OCI-M2 (cell line): ENCODE measurements at regions not wholly inside any gene's neighbourhood (a gene's known extent, or its start where the extent isn't known, plus 50 kb on each side); places are given as distances from the start of the nearest gene placed in this dataset.

Experiments
- DNase-seq: peaks from one replicate; lab custom pipeline; 2025; ENCODE audit not compliant: unreplicated experiment; lab: John Stamatoyannopoulos, UW

- DNase-seq, result no peak
Observed at GRCh38 chr2:128640845-128641360, 322.2 kb upstream of the HS6ST1 start.

- DNase-seq, result no peak
Observed at GRCh38 chr2:128641421-128642080, 322.9 kb upstream of the HS6ST1 start.

- no peak for DNase-seq
Observed at GRCh38 chr2:128642316-128642715, 323.6 kb upstream of the HS6ST1 start.

- DNase-seq, result no peak
Observed at GRCh38 chr2:128642821-128643220, 324.2 kb upstream of the HS6ST1 start.

GRCh38 chr2:128643221-128644065 lies 324.8 kb upstream of the HS6ST1 start:
- DNase-seq, result no peak

GRCh38 chr2:128644156-128644555 lies 325.5 kb upstream of the HS6ST1 start:
- no peak for DNase-seq

GRCh38 chr2:128644718-128645256 lies 326.1 kb upstream of the HS6ST1 start:
- DNase-seq, result no peak

- no peak for DNase-seq
Observed at GRCh38 chr2:128645631-128646030, 327.0 kb upstream of the HS6ST1 start.

- no peak for DNase-seq
Observed at GRCh38 chr2:128646091-128646490, 327.4 kb upstream of the HS6ST1 start.

GRCh38 chr2:128646691-128647090 lies 328.0 kb upstream of the HS6ST1 start:
- no peak for DNase-seq

- no peak for DNase-seq
Observed at GRCh38 chr2:128651000-128651399, 332.3 kb upstream of the HS6ST1 start.

- no peak for DNase-seq
Observed at GRCh38 chr2:128654408-128654807, 335.7 kb upstream of the HS6ST1 start.

GRCh38 chr2:128660836-128661235 lies 342.2 kb upstream of the HS6ST1 start:
- no peak for DNase-seq

GRCh38 chr2:128661311-128661710 lies 342.6 kb upstream of the HS6ST1 start:
- DNase-seq, result no peak

GRCh38 chr2:128662051-128662471 lies 343.4 kb upstream of the HS6ST1 start:
- DNase-seq, result no peak

- no peak for DNase-seq
Observed at GRCh38 chr2:128663371-128664050, 344.8 kb upstream of the HS6ST1 start.

- DNase-seq, result no peak
Observed at GRCh38 chr2:128664499-128664971, 345.9 kb upstream of the HS6ST1 start.

- no peak for DNase-seq
Observed at GRCh38 chr2:128665113-128665512, 346.4 kb upstream of the HS6ST1 start.

- DNase-seq, result no peak
Observed at GRCh38 chr2:128666596-128666995, 347.9 kb upstream of the HS6ST1 start.

- DNase-seq, result no peak
Observed at GRCh38 chr2:128667391-128667790, 348.7 kb upstream of the HS6ST1 start.

- no peak for DNase-seq
Observed at GRCh38 chr2:128668946-128669345, 350.3 kb upstream of the HS6ST1 start.
